Fibroblast of skin of right biceps (primary cell): ENCODE measurements at regions not wholly inside any gene's neighbourhood (a gene's known extent, or its start where the extent isn't known, plus 50 kb on each side); places are given as distances from the start of the nearest gene placed in this dataset.
"Not testable (repeated sequence)": the region's sequence is repeated elsewhere in the genome, so short reads cannot be mapped to it uniquely, and the experiment has no call there.

Source experiments
- DNase-seq: peaks from one replicate; pipeline ENCODE4 v3.0.0-alpha.2; 2013

DNA sequence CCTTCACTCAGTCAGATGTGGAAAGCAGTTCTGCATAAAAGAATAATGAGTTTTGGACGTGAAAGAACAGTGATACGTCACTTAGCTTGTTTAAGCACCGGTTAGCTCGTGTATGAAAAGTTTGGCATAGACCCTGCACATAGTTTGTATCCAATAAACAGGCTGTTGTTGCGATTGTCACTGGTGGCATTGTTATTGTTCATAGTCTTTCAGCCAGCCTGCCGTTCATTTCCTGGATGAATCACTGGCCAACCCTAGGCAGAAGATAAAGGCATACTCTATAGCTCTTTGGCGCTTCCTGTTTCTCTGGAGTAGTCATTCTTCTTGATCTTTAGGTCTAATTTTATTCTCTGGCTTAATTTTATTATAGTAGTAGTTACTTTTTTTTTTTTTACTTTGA is 57.8 kb upstream of the ANKRD30A start:
- DNase-seq, result no peak

- not testable (repeated sequence) for DNase-seq
These were observed 63.1 kb upstream of the ANKRD30A start for GRCh38 chr10:37062296-37062695.

- DNase-seq, result no peak
These were observed 68.1 kb upstream of the ANKRD30A start for GRCh38 chr10:37057261-37057660.

GRCh38 chr10:37053476-37053875 is 71.9 kb upstream of the ANKRD30A start:
- no peak for DNase-seq

- not testable (repeated sequence) for DNase-seq
These were observed 75.4 kb upstream of the ANKRD30A start for GRCh38 chr10:37049982-37050381.

- DNase-seq, result not testable (repeated sequence)
These were observed 81.1 kb upstream of the ANKRD30A start for GRCh38 chr10:37044319-37044718.

DNA sequence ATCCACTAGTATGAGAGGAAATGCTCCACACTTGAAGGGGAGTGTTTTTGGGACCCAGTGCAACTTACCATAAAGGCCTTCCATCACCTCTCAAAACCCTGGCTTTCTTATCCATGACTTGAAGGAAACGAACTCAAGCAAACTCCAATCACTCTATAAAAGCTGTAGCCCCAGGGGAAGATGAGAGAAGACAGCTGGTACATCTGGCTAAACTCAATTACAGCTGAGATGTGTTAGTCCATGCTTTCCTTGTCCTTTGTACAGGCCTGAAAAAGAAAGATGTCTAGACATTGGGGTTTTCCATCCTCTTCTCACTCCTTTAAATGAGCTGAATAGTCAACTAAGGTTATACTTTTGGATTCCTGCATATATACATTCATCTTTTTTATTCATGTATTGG is 89.5 kb upstream of the ANKRD30A start:
- DNase-seq, result no peak

- DNase-seq, result no peak
These were observed 109.9 kb upstream of the ANKRD30A start for GRCh38 chr10:37015498-37015897.

DNA sequence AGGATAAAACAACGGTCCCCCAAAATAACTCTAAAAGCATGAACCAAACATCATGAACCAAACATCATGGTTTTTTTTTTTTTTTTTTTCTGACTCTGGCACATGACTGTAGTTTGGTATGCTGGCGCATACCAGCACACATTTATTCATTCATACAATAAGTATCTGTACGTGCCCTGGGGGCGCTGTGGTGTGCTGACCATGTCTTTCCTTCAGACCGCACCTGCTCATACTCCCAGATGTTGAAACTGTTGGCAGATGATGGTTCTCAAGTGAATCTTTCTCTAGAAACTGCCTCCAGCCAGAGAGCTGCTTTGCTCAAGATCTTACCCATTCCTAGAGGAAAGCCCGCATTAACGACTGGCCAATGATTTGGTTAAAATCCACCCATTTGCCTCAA is 114.7 kb upstream of the ANKRD30A start:
- no peak for DNase-seq

- not testable (repeated sequence) for DNase-seq
These were observed 117.1 kb upstream of the ANKRD30A start for GRCh38 chr10:37008276-37008675.

- DNase-seq, result no peak
These were observed 122.3 kb upstream of the ANKRD30A start for GRCh38 chr10:37003126-37003525.

DNA sequence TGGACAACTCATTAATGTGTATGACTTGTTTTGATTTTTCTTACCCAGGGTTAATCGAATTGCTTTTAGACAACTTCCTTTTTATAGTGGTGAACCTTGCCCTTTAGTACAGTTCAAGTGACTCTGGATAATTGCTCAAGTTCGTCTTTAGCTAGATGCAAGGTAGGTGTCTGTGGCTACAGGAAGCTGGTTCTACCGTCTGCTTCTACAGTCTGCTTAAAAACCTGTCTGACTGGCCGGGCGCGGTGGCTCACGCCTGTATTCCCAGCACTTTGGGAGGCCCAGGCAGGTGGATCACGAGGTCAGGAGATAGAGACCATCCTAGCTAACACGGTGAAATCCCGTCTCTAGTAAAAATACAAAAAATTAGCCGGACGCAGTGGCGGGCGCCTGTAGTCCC is 129.6 kb upstream of the ANKRD30A start:
- DNase-seq, result not testable (repeated sequence)

GRCh38 chr10:36994886-36995285 is 130.5 kb upstream of the ANKRD30A start:
- DNase-seq, result no peak

GRCh38 chr10:36989233-36989632 is 136.2 kb upstream of the ANKRD30A start:
- no peak for DNase-seq

DNA sequence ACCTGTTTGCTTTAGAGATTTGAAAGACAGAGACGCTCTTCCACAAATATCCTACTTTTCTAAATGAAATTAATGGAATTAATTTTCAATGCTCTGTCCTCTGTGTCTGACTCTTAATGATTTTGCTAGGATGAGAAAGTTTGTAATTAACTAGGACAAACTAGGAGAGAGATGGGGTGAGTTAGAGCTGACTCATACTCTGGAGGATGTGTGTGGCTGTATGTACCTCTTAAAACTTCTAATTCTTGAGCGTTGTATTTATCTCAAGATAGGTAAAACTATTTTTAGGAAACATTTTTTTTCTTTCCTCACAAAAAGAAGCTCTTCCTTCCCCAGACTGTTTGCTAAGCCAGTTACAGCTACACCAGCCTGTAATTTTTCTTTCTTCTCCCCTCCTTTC is 178.8 kb upstream of the ANKRD30A start:
- DNase-seq, result no peak

DNA sequence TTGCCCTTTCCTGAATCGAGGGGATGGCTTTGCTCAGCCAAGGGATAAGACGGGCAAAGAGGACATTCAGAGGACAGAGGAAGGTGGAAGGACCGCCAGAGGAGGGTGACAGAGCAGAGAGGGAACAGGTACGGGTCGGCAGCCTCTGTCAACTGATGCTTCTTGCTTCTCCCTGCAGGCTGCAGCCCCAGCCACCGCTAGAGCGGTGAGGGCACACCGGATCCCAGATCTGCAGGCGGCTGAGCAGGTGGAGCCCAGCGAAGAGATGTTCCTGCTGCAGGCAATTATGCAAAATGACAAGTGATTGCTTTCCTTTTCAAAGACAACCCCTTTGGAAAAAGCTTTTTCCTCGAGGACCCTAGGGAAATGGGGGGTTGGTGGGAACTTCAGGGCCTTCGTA is 181.9 kb upstream of the ANKRD30A start:
- no peak for DNase-seq

- DNase-seq, result no peak
These were observed 182.8 kb upstream of the ANKRD30A start for GRCh38 chr10:36942616-36943015.

- DNase-seq, result no peak
These were observed 222.4 kb upstream of the ANKRD30A start for GRCh38 chr10:36903040-36903439.

DNA sequence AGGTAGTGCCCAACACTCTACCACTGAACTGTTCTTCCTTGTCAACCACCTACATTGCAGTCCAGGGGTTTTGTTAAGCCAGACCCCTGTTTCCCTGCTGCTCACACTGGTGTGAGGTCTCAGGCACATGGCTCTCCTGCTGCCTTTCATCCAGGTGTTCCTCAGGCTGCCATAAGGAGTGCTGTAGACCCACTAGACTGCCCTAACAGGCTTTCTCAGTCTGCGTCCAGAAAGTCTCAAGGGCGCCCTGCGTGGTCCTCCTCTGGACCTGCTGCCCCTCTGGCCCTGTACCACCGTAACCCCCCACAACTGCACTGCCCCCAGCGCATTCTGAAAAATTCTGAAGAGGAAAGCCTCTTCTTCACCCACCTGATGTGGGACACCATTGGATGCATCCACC is 225.7 kb upstream of the ANKRD30A start:
- no peak for DNase-seq

- DNase-seq, result peak; percentile 21
These were observed 236.3 kb upstream of the ANKRD30A start for GRCh38 chr10:36888925-36889573.

DNA sequence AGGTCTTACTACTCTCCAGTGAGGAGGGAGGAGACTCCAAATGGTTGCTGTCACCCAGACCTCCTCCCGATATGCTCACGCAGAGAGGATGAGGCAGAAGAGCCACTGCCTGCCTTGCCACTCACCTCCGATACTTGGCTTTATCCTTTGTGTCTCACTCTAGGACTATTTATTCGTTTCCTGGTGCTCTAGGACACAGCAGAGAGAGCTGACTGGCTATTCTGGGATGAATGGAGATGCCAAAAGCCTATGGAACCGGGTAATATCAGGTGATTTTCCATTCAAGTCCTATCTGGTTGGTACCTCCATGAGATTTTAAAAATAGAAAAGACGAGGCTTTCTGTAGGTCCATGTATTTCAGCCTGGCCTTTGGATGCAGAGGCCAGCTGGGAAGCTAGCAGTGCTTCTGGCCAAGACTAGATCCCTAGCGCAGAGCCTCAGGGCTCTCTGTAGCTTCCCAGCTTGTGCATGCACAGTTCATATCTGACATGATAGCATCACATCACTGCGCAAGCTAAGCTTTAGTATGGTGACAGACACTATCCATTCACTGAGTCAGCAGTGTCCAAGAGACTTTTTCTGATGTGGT is 239.0 kb upstream of the ANKRD30A start:
- no peak for DNase-seq

GRCh38 chr10:36885746-36886145 is 239.7 kb upstream of the ANKRD30A start:
- DNase-seq, result no peak

DNA sequence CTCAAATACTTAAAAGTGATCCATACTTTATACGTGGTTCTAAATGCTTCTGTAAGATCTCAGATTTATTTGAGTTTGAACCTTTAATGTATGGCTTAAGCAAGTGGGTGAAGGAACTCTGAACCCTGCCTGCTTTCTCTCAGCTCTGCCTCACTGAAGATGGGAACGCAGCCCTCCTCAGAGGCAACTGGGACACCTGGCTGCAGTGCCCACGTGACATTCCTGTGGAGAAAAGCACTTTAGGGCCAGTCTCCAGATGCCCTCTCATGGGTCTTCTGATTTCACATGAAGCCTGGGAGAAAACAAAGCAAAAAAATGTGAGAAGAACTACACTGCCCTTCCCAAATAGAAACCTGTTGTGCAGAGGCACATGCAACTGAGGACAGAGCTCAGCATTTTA is 242.6 kb upstream of the ANKRD30A start:
- DNase-seq, result no peak

DNA sequence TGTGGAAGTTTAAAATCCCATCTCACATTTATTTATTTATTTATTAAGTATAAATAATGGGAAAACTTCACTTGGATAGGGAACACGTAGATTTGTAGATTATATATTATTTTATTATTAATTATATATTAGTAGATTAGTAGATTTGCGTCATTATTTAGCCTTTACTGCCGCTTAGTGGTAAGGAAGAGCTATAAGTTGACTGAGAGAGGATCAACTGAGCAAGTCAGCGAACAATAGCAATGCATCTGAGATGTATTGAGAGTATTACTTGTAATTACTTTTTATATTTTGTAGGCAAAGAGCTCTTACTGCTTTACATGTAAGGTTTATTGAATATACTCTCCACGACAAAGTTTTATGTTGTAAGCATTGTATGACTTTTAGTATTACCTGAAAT is 244.5 kb upstream of the ANKRD30A start:
- peak; percentile 27 for DNase-seq
